HG03196 (cell line): ENCODE measurements at regions not wholly inside any gene's neighbourhood (a gene's known extent, or its start where the extent isn't known, plus 50 kb on each side); places are given as distances from the start of the nearest gene placed in this dataset.

Source experiments
- ATAC-seq: cut with Tn5 transposase; IDR thresholded peaks from one replicate; pipeline ENCODE4 v1.9.1; 2021; ENCODE audit not compliant: unreplicated experiment

DNA sequence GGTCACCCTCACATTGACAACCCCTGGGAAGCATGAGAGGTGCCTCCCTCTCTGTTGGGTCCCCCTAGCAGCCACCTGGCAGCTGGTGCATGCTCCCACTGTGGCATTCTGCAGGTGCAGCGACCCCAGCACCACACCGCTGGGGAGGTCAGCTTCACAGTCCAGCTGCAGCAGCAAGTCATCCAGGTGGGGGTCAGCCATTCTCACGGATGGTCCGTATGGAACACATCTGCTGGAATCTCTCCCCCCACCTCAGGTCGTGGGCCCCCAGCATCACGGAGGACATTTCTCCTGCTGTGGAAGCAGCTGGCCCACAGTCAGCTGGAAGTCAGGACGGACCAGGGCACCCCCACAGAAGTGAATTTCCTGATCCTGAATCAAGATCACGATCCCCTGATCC lies 201.3 kb downstream of the COG6 start:
- no peak for ATAC-seq

DNA sequence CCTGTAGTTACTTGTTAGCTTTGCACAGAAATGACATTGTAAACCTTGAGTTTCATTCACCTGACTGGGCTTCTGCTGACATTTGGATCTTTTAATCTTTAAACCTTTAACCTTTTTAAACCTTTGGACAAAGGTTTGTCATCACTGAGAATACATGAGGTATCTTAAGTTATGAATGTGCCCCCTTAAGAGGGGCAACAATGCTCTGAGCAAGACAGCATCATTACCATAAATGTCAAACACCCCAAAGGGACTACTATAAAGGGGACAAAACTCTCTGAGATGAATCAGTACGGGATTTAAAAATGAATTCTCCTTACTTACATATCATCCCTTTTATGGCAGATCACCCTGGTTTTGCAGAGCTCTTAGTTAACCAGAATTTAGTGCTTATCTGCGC lies 203.3 kb downstream of the COG6 start:
- ATAC-seq: no peak

DNA sequence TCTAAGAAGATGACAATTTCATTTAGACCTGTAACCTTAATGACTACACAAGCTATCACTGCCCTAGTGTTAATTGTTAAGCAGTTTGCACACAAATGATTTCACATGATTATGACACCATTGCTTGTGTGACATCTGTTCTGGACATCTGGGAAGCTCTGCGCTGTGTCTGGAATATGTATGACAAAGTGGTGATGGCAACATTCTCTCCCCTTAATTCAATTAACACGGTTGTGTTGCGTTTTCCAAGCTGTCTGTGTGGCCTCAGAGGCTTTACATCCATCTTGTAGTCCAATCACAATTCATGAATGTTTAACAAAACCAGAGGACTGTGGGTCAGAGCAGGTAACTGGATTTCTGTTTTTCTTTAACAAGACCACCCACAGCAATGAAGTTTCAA lies 204.4 kb downstream of the COG6 start:
- no peak for ATAC-seq

DNA sequence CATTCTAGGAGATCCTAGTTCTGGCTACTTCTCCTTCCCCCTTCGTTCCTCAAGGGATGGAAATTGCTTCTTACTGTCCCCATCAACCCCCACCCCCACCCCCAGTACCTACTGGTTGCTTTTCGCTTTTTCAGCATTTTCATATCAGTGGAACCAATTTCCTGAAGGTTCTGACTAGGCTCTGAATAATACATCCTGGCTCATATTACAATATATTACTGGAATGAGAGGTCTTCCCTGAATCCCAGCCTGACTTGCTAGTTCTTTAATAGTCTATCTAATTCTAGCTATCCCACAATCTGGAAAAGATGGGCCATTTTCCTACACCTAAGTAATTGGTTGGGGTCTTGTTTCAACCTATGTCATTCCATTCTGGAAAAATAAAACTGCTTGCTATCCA lies 207.4 kb downstream of the COG6 start:
- ATAC-seq: no peak

DNA sequence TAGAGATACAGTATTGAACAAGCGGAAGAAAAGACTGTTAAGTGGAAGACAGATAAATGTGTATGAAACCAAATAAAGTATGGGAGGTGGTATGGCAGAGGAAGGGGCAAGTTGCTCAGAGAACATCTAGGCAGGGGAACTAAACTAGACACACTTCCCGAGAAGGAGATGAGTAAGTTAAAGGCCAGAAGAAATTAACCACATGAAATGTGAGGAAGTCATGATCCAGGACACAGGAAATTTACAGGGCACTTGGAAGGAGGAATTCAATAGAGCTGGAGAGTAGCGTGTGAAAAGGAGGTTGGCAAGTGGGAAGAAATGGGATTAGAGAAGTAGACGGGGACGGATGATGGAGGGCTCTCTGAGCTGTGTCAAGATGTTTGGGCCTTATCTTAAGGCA lies 208.8 kb downstream of the COG6 start:
- no peak for ATAC-seq

DNA sequence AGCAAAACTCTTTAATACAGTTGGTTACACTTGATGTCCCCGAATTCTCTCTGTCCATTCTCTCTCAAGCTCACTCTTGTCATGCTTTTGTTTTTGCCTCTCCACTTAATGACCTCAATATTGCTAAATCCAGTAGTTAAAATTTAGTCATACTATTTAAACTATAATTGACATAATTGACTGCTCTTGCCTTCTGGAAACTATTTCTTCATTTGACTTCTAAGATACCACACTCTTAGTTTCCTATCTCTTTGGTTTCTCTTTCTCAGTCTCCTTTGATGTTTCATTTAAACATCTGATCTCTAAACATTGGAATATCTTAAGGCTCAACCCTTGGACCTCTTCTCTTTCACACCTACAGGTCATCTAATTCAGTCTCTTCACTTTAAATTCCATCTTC lies 211.3 kb downstream of the COG6 start:
- no peak for ATAC-seq

DNA sequence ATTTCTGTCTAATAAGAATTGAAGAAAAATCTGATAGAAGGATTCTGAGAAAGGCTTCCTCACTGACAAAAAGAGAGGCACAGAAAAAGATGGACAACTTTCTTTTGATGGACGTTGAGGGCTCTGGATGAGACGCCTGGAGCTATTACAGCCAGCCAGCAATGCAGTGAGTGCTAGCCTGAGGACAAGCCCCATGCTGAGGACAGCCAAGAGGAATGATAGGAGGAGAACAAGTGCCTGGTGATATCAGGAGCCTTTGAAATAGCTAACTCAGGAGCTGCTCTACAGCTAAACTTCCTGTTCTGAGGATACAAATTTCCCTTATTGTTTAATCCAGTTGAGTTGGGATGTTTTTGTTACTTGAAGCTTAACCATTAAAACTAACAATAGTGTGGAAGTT lies 212.3 kb downstream of the COG6 start:
- ATAC-seq: no peak

DNA sequence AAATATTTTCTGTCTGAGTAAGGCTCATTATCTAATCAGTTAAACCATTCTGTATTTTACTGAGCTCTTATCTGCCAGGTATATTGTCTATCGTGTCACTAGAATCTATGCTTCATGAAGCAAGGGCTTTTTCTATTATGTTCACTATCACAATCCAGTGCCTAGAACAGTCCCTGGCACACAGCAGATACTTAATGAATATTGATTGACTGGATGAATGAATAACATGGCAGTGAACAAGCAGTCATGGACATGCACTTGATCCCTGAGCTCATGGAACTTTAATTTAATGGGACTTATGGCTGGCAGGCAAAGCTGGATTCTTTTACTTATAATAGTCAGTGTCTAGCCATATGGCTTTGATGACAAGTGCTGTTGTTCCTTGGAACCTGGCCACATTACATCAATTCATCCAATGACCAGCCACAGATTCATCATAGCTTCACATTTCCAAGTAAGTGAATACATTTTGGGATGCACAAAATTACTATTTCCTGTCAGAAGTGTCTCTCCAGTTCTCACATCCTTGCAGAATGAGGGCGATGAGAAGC lies 214.8 kb downstream of the COG6 start:
- ATAC-seq: no peak

DNA sequence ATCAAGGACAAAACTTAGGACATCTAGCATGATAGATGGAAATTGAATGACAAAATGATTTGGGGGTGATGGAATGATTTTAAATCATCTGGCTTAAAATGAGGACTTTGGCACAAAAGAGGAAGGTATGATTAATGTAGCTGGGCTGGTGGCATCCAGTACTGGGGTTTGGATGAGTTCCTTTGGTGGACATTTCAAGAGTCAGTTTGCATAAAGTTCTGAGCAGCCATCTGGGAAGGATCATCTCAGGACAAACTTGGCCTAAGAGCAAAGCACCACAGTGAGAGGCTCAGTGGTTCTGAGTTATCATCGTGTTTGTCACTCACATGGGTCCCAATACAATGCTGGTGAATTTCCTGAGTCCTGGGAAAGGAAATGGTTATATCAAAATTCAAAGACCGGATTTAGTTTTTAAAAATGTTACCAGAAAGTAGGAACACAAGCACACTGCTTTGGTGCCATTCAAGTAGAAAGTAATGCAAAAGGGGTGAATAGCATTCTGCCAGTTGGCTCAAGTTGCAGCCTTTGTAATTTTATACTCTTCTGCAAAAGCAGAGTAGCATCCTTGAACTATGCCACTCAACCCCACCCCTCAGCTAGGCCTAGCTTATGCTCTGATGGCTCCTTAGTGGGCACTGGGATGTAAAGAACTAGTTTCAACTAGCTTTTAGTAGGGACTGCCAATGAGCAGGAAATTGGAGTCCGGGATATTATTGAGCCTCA lies 219.0 kb downstream of the COG6 start:
- ATAC-seq: no peak

DNA sequence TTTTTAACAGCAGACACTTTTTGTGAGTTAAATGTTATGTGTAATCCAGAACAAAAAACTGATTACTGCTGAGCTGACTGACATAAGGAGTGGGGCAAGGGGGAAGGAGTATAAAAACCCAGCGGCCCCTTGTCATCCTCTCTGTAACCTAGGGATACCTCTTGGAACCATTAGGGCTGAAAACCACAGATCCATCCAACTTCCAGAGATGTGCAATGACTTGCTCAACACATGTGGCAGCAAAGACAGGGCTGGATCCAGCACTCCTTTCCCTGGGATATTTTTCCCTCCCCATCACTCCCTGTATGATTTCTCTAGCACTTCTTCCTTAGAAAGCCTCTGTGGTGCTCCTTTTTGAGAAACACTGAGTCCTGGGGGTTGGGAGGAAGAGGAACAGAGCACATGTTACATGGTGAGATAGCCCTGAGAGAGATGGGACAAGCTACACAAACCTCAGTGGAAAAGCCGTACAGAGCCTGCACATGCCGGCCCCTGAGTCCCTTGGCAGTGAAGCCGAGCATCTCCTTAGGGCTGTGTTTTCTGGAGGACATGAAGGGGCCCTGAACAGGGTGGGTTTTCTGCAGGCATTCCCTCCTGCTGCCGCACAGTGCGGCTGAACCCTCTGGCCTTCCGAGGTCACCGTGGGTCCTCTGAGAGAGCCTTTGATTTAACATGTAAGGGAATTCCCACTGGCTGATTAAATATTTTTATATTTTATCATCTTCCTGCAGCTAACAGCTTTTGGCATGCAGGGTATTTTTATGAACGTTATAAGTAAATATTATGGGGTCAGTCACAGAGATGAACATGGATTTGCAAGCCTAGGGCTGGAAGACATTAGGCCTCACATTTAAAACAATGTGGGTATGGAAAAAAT lies 219.9 kb downstream of the COG6 start:
- no peak for ATAC-seq

DNA sequence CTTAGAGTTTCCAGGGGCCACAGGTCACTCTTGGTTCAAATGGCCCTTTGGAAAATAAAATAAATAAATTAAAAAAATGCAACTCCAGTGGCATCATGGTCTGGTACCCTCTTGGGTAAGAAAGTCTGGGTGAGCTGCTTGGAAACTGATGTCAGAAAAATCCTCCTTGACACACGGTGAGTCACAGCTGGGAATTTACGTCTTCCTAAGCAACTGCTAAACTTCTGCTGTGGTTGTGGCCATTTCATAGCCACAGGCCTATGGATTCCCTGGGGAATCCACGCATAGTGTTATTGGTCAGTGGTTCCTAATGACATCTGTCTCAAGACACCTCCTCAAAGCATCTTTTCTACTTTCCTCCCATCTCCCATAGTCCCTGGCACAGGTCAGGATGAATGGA lies 220.8 kb downstream of the COG6 start:
- no peak for ATAC-seq

DNA sequence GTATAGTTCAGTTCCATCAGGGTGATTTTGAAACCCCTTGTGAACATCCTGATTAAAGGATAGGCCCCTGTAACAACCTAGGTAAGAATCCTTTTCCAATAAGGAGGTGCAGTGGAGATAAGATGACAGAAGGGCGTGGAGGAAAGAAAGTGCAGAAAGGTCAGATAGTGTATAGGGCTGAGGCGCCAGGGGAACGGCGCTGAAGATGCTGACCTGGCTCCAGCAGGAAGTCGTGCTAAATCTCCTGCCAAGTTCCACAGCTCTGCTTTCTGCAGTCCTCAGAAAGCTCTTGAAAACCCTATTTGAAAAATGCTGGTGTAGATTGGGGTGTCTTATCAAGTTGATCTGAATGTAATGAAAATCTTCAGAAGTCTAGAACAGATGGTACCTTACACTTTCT lies 221.7 kb downstream of the COG6 start:
- no peak for ATAC-seq

DNA sequence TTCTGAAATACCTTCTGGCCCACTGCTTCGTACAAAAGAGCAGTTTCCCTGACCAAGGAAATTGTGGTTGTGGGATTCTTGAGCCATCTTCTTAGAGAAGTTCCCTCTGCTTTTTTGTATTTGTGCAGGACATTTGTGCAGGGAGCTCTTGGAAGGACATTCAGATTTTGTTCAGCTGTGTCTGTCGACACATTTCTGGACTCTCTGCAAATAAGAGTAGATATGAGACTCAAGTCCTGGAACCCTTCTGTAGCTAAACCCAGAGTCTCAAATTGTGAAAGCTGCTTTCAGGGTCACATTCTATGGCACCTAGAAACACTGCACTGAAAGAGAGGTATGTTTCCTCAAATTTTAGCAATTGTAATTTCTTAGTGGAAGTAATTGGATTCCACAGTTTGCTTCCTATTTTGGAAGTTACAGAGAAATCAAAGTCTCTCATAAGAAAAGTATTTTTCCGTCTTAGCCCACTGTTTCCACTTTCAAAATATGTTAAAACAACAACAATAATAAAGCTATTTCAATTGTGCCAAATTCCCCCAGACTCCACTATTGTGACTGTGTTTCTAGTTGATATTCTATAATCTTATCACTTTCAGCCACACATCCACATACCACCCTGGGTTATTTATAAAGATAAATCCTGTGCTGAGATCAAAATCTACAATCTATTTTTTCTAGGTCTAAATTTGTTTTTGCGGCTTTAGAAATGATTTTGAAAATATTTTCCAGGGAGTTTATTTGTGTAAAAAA lies 224.0 kb downstream of the COG6 start:
- ATAC-seq: no peak

DNA sequence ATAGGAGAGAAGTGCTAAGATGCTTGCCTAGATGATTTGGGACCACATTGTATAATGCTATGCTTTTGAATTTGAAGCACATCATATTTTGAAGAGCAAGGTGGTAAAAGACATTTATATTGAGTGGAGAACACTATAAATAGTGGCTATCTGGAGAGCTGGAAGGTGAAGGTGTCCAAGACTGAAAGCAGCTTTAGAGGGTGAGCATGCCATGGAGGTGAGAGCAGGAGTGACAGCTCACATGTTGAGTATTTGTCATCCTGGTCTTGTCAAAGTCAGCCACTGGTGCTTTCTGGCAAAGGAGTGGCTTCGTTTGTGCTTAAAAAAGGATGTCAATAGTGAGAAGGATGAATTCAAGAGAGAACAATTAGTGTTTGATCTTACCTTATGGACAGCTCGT lies 225.9 kb downstream of the COG6 start:
- no peak for ATAC-seq

DNA sequence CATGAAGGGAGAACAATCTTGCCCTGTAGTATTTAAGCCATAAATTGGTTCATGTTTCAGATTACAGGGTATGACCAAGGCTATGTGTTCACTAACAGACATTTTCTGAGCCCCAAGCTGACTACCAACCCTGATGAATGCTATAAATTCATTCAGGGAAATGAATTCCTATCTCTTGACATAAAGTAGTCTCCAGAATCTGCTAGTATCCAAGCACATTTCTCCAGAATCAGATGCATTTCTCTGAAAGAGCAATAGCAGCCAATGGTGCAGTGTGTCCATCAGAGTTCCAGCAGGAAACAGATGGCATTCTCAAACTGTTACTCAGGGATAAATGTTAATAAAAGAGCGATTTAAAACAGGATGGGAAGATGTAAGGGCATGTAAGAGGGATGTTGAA lies 226.4 kb downstream of the COG6 start:
- ATAC-seq: no peak

DNA sequence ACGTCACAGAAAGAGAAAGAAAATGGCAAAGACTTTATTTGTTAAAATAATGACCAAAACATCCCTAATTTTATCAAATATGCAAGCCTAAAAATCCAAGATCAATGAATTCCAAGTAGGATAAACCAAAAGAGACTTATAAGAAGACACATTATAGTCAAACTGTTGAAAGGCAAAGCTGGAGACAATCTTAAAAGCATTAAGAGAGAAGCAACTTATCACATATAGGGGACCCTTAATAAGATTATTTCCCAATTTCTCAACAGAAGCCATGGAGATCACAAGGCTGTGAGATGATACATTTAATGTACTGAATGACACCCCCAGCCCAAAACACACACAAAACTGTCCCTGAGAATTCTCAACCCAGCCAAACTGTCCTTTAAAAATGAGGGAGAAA lies 228.7 kb downstream of the COG6 start:
- ATAC-seq: no peak

DNA sequence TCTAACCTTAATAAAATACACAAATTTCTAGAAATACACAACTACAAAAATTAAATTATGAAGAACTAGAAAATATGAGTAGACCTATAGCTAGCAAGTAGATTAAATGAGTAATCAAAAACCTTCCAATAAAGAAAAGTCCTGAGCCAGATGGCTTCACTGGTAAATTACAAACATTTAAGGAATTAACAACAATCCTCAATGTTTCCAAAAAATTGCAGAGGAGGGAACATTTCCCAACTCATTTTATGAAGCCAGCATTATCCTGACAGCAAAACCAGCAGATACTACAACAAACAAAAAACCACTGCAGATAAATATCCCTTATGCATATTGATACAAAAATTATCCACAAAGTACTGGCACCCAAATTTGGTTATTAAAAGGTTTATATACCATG lies 230.9 kb downstream of the COG6 start:
- no peak for ATAC-seq

DNA sequence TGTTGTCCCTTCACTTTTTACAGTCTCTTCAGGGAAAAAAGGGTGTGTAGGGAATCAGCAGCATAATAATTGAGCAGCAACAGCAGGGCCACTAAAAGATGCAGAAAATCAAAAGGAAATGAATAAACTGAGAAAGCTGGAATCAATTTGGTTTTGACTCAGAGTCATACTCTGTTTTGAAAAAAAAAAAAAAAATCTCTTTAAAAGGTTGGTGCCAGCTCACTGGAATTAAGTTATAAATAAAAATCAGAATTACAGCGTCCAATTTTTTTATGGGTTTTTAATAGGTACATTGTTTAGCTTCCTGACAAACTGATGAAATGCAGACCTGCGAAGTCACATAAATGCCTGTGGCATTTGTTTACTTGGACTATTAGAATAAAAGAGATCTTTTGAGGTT lies 231.9 kb downstream of the COG6 start:
- ATAC-seq: no peak

DNA sequence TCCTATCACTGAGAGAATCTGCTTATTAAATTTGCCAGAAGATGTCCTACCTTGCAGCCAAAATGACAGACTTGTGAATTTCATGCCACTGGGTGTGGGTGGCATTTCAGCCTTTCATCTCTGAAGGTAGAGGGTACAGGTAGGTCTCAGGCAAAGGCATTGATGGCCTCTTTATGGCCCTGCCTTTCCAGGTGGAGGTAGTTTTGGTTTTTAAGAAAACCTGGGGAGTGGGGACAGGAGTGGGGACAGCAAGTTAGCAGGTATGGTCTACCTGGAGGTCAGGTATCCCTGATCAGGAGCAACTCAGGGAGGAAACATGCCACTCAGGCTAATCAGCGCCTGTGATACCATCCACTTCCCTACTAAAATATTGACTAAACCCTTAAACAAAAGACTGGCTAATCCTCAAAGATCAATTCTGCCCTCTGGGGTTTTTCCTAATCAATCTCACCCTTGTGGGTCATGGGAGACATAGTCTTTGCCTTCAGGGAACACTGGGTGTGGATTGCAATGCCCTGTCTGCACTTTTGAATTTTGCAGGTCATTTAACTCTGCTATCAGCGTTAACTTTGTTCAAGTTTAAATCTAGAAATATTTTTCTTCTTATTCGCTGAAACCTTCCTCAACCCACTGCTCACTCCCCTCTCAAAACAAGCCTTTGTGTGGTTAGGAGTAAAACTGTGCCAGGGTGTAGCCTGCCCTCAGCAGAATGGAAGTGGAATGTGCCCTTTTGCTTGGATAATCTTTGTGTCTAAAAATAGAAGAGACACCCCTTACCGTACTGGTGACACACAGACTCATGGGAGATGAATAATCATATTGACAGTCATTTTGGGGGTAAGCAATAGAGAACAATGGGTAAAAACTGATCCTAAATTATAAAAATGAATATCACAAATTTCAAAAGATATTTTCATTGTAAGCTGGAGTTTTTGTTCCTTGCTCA lies 233.7 kb downstream of the COG6 start:
- no peak for ATAC-seq

DNA sequence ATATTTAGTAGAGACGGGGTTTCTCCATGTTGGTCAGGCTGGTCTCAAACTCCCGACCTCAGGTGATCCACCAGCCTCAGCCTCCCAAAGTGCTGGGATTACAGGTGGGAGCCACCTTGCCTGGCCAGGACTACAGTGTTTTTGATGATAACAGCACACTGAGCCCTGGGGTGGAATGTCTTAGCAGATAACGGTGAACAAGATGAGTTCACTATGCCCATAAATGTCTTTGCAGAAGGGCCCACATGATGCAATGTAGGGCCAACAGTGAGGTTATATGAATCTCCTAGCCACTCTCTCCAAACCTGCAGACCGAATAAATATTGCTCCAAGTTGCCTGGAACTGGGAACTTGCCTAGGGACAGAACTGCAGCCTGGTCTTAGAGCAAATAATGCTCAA lies 235.1 kb downstream of the COG6 start:
- ATAC-seq: no peak
